GM18868 (cell line): ENCODE measurements at regions not wholly inside any gene's neighbourhood (a gene's known extent, or its start where the extent isn't known, plus 50 kb on each side); places are given as distances from the start of the nearest gene placed in this dataset.

ENCODE experiments used
- ATAC-seq: cut with Tn5 transposase; IDR thresholded peaks from one replicate; pipeline ENCODE4 v1.9.1; 2021; ENCODE audit warnings: mild to moderate bottlenecking, moderate library complexity; ENCODE audit not compliant: unreplicated experiment

DNA sequence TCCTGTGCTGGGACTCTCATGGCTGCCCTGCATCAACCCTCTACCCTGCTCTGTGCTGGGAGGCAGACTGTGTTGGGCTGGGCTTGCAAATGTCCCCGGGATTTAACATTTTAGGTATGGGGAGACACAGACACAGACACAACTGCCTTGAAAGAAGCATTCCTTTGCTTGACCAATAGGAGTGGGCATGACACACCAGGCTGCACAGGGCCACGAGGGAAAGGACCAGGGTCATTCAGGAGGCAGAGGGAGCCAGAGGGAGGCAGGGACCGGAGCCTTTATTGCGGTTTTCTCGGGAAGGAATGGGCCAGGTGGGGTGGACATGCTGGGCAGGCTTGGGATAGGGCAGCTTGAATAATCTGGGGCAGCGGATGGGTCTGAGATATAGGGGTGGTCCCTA, 238.7 kb upstream of the COPS8 start:
- no peak for ATAC-seq

DNA sequence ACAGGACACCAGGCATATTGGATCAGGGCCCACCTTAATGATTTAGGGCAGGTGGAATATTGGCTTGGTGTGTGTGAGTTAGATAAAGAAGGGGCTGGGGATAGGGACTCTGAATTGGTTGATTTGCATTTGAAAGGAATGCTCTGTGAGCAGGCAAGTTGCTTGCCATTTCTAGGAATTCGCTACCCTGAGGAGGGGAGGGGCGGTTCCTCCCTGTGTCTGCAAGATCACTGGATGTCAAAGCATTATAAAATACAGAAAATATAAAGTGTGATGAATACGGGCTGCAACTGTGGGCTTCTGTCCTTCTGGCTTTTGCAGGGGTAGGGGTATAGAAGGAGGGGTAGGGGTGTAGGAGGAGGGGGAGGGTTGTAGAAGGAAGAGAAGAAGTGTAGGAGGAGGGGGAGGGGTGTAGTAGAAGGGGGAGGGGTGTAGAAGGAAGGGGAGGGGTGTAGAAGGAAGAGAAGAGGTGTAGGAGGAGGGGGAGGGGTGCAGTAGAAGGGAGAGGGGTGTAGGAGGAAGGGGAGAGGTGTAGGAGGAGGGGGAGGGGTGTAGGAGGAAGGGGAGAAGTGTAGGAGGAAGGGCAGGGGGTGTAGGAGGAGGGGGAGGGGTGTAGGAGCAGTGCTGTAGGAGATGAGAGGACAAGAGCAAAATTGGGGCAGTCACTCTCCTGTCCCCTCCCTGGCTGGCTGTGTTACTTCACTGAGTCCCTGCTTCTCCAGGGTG, 238.0 kb upstream of the COPS8 start:
- no peak for ATAC-seq

DNA sequence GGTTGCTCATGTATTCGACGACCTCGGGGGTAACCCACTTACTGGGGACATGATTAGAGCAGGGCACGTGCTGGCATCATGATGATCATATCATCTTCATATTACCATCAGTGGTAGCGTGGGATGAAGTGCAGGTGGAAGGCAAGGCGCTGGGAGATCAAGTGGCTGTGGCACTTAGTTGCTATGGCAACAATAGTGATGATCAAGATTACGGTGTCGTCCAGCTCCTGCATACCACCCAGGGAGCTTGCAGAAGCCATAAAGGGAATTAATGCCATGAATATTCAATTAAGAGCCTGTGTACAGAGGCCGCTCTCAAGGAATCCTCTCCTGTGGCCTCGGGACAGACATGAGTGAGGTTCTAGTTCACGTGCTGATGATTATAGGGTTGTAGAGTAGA, 237.2 kb upstream of the COPS8 start:
- ATAC-seq: no peak

DNA sequence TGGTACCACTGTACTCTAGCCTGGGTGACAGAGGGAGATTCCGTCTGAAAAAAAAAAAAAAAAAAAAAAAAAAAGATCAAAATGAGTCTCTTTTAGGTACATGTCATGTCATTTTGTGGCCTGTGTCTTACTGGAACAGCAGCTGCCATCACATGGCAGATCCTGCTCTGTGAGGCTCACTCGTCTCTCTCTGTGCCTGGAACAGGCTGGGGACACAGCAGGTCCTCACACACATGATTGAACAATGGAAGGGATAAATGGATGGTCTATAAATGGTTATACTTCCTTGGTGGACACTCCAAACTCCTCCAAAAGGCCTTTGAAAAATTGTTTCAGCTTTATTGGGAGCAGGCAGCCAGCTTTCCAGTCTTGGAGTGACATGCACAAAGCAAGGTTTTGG, 236.2 kb upstream of the COPS8 start:
- ATAC-seq: no peak

DNA sequence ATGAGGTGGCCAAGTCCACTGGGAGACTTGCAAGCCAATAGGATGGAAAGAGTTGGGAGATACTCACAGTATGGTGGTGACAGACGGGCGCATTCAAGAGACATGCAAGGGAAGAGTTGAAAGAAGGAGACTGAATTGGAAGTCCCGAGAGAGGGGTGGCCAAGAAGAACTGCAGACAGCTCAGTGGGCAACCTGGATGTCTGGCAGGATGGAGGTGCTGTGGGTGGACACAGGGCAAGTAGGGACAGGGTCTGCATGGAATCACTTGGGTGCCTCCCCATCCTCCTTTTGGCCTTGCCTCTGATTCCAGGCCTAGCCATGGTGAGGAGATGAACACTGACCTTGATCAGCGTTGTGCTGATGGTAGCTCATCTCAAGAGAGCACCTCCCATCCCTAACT, 235.7 kb upstream of the COPS8 start:
- ATAC-seq: no peak

DNA sequence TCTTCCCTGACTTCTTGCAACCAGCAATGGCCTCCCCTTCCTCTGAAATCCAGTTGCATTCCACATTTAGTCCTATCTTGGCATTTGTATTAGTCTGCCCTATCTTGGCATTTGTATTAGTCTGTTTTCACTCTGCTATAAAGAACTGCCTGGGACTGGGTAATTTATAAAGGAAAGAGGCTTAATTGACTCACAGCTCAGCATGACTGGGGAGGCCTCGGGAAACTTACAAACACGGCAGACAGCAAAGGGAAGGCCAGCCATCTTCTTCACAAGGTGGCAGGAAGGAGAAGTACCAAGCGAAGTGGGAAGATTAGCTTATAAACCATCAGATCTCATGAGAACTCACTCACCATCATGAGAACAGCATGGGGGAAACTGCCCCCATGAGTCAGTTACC, 234.5 kb upstream of the COPS8 start:
- ATAC-seq: no peak

DNA sequence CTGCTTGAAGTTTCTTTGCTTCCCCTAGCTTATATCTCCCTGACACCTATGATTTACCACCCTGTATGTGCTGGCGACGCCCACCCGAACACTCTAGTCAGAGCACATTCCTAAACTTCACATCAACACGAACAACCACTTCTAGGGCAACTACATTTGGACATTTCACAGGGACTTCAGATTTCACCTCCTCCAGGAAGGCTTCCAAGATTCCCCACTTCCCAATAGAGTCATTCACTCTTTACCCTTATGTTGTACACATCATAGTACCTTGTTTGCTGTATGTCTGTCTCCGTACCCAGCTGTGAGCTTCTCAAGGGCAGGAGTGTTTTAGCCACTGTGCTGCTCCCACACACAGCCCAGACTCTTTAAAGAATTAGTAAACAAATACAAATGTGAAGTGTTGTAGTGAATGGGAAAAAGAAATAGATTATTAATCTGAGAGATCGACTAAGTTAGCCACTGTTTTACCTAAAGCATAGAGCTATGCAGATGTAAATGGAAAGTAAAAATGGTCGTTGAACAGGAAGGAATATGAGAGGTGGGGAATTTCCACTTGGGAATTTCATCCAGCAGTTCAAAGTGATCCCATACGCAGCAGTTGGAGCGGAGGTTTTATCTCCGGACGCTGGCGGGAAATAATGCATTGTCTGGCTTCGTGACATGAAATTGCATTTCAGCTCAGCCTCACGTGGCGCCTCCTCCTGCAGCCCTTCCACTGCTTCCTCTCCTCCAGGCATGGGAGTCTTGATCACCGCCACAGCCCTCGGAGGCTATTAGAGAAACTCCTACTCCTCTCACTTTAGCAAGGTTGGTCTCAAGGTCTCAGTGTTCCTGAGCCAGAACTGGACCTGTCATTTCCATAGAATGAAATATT, 233.4 kb upstream of the COPS8 start:
- no peak for ATAC-seq

DNA sequence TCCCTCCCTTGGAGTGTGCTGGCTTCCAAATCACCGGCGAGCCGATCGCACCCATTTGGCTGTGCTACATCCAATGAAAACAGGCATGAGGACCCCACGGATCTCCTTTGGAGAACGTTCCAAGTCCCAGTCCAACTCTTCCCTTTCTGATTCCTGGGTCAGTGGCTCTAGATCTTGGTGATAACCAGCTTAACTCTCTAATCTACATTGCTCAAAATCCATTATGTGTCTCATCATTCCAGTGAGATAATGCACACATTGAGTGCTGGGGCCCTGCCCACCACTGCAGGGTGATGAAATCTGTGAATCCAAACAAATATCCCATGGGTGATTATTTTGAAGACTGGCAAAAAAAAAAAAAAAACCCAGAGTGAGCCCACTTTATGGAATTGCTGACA, 232.7 kb upstream of the COPS8 start:
- ATAC-seq: no peak

DNA sequence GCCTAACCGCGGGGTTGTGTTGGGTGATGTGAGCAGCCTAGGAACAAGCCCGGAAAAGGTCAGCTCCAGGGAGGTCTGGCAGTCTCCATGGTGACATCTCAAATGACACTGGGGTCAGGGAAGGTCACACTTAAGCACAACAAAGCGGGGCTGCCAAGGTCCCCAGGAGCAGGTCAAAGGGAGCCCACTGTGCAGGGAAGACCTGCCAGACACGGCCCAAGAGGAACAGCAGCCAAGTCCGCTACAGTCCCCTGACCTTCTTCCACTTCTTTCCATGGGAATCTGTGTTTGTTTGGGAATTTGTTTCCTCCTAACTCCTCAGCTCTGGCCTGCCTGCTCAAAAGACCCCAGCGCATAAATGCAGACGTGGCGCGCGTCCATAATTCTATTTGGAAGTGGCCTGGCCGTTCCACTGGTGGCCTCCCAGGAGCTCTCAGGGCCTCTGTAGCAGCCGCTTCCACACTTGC, 232.1 kb upstream of the COPS8 start:
- no peak for ATAC-seq

DNA sequence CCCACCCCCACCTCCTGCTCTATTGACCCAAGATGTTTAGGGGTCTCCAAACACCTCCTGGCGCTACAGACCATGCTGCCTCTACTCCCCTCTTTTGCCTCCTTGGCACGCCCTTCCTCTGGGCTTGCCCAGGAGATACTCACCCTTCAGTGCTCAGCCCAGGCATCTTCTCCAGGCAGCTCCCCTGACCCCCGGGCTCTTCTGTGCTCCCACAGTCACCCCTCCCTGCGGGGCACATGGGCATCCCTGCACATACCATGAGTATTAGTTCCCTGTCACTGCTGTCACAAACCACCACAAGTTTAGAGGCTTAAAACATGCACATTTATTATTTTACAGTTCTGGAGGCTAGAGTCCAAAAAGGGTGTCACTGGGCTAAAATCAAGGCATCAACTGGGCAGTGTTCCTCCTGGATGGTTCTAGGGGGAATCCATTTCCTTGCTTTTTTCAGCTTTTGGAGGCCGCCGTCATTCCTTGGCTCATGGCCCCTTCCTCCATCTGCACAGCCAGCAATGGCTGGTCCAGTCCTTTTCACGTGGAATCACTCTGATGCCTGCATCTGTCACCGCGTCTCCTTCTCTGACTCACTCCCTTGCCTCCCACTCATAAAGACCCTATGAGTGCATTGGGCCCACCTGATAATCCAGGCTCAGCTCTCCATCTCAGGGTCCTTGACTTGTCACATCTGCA, 230.4 kb upstream of the COPS8 start:
- ATAC-seq: no peak

DNA sequence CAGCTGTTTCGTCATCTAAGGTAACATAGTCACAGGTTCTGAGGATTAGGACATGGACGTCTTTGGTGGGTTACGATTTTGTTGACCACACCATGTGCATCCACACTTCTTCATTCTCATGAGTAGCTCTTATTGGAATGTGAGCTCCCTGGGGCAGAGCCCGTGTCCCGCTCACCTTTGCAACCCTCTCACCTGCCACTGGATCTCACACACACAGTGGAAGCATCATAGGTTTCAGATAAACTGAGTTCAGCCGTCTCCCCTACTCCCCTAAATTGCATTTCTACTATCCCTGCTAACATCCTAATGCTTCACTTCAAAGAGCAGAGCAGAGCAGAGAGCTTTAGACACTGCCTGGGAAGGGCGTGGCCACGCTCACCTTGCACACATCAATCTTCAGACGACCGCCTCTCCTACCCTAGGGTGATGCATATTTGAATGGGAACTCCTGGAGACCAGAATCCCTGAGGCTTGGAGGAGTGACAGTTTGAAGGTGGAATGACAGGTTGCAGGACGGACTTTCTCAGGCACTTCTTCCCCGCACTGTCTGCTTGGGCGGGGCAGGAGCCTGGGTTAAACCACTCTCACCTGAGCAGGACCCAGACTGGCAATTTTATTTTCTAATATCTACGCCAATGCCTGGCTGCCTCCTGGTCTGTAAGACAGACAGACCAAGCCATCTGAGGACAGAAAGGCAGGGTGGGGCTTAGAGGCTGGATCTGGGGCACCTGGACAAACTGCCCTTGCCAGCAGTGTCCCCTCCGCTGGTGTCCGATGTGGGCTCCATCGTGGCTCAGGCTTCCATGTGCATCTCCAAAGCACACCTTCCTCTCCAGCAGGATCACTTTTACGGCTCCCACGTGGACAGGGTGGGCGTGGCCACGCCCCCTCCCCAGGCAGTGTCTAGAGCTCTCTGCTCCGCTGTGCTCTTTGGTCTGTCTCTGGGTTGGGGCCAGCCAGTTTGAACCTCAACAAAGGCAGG, 229.5 kb upstream of the COPS8 start:
- ATAC-seq: no peak

DNA sequence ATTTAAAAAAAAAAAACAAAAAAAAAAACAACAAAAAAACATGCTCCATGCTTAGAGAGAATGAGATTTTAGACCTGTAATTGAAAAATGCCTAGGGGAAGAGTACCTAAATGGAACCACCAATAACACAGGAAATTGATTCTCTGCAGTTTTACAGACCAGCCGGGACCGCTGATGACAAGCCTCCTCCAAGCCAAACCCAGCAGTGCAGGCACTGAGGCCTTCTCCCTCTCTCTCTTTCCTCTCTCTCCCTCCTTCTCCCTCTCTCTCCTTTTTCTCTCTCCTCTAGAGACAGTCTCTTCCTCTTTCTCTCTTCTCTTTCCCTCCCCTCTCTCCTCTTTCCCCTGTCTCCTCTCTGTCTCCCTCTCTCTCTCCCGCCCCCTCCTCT, 228.8 kb upstream of the COPS8 start:
- ATAC-seq: no peak

DNA sequence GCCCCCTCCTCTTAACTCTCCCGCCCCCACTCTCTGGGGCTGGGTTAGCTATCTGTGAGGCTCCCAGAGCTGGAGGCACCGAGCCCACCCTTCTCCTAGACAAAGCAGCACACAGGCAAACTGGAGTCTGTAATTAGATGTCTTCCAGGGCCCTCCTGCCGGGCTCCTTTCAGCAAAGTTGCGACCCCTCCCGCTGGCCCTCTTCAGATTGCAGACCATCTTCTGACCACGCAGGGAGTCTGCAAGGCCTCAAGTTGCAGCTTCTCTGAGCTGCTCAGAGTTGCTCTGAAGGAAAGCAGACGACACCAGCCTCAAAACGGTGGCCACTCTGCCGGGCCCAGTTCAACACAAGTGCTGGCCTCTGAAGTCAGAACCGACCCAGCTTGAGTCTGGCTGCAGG, 228.4 kb upstream of the COPS8 start:
- no peak for ATAC-seq

DNA sequence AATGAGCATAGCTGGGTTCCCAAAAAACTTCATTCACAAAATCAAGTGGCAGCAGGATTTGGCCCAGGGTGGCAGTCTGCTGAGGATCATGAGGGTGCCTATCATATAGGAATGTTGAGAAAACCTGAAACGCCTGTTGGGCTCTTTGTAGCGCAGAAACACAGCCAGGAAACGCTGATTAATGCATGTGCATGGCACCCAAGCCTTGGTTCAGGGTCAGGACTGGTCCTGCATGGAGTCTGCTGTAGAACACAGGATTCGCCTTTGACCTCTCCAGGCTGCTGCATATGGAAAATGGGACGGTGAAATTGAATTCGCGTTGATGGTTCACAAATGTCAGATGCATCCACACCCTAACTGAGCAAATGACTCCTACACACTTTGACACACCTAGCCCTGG, 227.9 kb upstream of the COPS8 start:
- no peak for ATAC-seq

DNA sequence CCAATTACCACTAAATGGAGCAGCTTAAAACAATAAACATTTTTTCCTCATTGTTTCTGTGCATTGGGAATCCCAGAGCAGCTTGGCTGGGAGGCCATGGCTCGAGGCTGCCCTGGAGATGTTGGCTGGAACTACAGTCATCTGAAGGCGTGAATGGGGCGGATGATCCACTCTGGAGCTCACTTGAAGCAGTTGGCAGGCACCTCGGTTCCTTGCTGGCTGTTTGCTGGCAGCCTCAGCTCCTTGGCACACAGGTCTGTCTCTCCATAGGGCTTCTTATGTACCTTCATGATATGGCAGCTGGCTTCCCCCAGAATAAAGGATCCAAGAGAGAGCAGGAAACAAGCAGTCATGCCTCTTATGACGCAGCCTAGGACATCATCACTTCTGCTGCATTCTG, 227.0 kb upstream of the COPS8 start:
- ATAC-seq: no peak

DNA sequence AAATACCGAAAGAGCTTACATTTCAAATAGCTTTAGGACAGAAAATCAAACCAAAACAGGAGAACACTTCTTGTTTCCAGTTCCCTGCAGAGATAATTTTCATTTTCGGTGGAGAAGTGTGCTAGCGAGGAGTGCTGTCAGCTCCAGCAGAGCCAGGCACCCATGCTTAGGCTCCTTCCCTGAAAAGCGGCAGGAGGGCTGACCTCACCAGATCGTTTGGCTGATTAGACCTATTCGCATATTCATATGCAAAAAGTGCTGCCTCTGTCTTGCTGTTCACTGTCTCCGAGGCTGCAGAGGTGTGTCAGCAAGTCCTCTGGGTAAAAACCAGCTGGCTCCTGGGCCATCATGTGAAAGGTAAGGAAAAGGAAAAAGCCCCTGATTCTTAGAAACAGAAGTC, 225.8 kb upstream of the COPS8 start:
- ATAC-seq: no peak

DNA sequence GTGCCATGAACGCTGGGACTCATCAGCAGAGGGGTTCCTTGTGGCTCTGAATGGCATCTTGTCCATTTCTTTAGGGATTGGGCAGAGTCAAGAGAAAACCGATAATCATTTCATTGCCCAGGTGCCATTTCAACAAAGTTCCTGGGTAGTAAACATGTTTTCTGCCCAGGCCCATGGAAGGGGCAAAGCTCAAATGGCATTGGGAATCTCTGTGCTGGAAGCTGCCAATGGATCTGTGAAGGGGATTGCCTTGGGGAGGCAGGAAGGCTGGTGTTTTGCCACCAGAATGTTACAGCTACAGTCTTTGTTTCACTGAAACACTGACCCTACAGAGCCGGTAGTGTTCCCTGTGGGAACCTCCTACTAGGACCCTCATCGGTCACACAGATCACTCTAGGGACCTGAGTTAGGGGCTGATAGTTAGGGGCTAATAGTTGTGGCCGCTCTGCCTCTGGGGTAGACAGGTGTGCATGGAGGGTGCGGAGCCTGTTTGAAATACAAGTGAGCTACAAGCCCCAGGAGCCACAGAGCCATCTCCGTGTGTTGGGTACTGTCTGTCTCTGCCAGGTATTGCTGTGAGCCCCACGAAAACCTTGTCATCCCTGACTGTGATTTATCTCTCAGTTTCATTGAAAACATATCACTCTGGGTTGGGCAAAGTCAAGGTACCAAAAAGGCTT, 224.4 kb upstream of the COPS8 start:
- ATAC-seq: no peak

DNA sequence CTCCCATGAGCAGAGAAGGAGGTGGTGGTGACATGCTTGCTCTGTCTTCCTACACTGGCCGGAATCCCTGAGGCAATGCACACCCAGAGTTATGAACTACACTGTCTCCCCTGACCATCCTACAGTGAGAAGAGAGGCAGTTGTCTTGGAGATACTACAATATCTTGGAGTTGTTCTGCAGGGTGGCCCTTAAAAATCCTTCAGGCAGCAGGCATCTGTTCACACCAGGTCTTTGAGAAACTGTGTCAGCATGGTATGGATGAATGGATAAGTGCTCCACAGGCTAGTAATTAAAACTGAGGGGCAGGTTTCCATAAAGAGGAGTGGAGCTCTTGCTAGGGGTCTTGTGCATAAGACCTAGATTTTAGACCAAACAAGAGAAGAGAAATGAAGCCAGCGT, 223.7 kb upstream of the COPS8 start:
- ATAC-seq: no peak

DNA sequence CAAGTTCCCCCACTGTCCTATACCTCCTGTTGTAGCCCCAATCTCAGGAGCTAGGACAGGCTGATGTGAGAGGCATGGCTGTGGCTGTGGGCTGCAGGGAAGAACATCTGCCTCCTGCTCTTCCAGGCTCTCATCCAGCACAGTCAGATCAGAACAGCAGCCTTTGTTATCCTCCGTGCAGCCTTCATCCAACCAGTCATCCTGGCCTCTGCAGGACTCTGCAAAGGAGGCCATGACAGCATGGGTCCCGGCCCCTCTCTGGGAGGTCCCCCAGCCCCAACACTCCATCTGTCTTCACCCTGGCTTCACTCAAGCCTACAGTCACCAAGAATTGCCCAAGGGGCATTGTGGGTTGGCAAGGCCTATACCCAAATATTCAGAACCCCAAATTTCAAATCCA, 223.2 kb upstream of the COPS8 start:
- ATAC-seq: no peak
